Left hindlimb (tissue), 1 donor: ENCODE measurements at regions not wholly inside any gene's neighbourhood (a gene's known extent, or its start where the extent isn't known, plus 50 kb on each side); places are given as distances from the start of the nearest gene placed in this dataset.

ENCODE experiments used
- DNase-seq: peaks from one replicate; pipeline ENCODE4 v3.0.0-alpha.2; 2018

DNA sequence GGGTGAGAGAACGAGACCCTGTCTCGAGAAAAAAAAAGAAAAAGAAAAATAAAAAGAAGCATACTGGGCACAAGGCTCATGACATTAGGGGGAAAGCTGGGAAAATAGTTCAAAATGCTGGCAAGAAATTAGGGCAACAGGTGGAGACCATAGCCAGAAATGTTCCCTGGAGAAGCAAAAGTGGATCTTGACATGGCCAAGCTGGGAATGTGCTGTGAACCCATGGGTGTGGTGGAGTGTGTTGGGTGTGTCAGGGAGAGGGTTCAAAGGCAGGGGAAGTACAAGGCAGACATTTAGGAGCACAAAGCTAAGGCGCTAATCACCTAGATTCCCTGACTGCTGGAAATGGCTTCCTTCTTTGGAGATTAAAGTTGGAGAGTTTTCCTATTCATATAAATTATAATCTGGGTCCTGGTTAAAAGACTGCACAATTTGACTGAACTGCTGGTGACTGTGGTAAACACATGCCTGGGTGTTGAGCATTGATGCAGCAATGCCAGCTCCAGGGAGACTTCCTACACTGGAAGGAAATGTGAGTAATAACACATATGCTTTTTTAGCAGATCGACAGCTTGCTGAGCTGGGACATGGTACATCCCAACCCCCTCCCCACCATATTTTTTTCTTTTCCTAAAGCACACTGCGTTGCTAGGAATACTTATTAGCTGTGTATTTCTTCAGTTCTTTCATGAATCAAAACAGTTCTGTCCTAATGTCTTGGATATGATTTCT lies 70.1 kb upstream of the ARHGAP21 start:
- DNase-seq = no peak

DNA sequence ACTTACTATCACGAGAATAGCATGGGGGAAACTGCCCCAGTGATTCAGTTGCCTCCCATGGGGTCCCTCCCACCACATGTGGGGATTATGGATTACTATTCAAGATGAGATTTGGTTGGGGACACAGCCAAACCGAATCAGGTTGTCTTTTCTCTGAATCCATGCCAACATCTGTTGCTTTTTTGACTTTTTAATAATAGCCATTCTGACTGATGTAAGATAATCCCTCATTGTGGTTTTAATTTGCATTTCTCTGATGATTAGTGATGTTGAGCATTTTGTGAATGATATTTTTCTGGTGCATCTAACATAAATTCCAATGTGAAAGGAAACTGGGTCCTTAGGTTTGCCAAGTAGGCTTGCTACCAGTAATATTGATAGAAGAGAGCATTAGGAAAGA lies 69.0 kb upstream of the ARHGAP21 start:
- no peak for DNase-seq

DNA sequence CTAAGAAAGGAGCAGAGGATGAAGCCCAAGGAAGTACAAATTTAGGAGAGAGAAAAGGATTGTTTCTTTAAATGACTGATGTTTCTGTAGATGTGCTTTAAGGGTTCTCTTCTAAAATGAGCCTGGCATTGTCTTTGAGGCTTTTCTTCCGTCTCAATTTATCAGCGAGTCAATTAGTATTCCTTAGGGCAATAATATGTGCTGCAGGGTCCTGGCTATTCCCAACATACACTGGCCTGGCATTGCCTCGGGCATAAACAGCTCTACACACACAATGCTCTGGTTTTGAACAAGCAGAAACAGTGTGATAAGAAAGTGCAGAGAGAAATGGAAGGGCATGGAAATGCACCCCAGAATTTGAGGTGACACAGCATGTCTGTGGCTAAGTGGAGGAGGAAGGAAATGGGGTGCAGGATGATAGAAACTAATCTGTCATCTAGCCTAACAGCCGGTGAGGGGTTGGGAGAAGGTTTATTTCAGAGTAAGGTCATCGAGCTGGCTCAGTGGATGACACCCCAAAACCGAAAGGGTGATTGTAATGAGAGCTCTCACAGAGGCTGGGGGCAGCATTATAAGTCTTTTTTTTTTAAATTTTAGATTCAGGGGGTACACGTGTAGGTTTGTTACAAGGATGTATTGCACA lies 67.5 kb upstream of the ARHGAP21 start:
- no peak for DNase-seq

DNA sequence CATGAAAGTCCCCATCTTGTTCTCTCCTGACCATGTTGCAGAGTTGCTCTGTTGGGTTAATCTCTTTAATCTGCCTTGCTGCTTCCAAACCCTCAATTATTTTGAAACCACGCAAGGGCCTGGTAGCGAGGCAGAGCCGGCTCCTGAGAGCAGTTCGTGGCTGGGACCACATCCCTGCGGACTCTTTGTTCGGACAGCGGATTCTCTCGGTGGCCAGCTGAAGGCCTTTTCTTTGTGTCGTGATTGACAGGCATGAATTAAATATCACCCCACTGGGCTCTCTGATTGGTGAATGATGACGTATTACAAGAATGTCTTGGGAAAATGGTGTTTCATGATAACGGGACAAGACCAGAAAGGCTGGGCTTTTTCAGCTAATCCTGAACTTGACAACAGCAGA lies 66.9 kb upstream of the ARHGAP21 start:
- DNase-seq = peak; percentile 38

DNA sequence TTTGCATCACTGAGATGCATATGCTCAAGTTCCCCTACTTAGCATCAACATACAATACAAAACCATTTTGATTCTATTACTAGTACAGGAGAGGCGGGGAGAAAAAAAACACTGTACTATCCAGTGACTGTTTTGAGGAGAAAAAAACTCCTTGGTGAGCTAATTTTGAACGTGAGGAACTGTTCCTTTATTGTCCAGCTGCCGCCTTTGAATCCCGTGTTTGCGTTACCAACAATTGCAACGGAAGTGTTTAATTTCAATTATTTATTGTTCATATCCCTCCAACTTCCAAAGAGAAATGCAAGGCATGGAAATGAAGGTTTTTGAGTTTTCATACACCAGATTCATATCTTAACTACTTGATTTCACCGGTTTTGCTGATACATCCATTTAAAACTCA lies 66.4 kb upstream of the ARHGAP21 start:
- DNase-seq = no peak

DNA sequence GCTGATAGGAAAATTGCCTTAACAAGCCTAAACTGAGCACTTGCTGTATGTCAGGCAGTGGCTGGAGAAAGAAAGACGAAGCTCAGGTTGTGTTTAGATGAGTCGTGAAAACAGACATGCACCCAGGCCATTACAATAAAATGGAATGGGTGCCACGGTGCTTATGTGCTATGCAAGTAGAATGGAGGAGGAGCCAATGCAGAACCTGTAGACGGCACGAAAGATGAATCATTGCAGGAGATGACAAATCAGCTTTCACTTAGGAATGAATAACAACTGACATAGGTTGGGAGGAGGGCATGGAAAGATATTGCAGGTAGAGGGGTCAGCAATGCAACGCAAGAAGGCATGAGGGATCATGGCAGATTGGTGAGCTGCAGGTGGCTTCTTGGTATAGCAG lies 61.2 kb upstream of the ARHGAP21 start:
- DNase-seq = no peak

DNA sequence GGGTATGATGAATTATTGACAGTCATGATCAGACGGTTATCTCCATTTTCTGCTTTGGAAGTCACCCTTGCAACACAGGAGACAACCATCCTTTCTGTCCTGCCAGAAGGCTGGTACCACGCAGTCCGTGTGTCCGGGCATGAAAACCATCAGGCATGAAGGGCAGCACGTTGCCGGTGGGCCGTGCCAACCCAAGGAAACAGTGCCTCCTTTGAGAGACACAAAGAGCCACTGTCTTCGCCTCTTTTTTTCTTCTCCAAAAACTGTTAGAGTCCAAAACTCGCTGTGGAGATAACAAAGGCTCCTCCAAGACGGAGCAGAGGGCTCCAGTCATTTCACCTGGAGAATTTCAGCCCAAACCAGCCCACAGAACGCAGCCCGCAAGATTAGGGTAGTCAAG lies 60.4 kb upstream of the ARHGAP21 start:
- DNase-seq = peak; percentile 30

DNA sequence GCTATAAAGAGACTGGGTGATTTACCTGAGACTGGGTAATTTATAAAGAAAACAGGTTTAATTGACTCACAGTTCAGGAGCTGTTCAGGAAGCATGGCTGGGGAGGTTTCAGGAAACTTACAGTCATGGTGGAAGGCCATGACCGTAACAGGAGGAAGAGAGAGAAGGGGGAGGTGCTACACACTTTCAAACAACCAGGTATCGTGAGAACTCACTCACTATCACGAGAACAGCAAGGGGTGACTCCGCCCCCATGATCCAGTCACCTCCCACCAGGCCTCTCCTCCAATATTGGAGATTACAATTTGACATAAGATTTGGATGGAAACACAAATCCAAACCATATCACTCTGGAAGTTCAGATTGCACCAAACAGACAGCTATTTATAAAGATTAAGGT lies 59.8 kb upstream of the ARHGAP21 start:
- no peak for DNase-seq

DNA sequence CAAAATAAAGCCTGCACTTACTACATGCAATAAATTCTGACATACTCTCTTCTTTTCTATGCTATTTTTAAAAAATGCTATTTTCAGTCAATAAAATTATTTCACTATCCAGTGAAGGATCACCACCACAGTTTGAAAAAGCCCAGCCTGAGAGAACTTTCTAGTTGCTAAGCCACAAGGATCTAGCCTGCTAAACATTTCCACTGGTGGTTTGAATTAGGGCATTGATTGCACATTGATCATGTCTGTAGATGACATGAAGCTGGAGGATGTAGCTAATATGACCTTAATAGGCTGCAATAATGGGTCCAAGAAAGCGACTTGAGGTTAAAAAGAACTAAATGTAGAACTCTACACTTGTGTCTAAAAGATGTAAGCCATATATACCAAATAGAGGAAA lies 56.0 kb upstream of the ARHGAP21 start:
- DNase-seq = no peak

DNA sequence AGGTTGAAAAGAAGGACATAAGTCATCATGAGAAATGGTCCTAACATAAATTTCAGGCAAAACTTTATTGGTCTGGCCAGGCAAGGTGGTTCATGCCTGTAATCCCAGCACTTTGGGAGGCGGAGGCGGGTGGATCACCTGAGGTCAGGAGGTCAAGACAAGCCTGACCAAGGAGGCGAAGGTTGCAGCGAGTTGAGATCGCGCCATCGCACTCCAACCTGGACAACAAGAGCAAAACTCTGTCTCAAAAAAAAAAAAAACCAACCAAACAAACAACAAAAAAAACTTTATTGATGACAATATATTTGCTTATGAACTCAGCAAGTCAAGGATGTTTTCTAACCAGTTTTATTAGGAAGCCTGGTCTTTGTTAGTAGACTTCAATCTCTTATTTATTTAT lies 54.6 kb upstream of the ARHGAP21 start:
- DNase-seq = no peak

DNA sequence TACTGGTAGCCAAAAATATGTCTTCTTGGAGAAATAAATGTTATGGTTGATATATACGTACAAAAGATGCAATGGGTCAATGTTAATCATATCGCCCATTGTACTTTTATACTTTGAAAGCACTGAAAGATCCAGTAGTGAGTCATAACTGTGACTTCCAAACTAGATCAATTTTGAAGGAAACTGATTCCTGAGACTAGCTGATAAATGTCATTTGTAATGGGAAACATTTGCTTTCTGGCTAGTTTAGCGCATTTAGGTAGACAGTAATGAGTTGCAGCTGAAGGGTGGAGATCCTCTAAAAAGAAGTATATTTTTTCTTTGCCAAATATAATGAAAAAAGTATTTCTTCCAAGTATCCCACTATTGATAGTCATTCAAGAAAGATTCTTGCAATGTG lies 53.5 kb upstream of the ARHGAP21 start:
- DNase-seq = no peak

DNA sequence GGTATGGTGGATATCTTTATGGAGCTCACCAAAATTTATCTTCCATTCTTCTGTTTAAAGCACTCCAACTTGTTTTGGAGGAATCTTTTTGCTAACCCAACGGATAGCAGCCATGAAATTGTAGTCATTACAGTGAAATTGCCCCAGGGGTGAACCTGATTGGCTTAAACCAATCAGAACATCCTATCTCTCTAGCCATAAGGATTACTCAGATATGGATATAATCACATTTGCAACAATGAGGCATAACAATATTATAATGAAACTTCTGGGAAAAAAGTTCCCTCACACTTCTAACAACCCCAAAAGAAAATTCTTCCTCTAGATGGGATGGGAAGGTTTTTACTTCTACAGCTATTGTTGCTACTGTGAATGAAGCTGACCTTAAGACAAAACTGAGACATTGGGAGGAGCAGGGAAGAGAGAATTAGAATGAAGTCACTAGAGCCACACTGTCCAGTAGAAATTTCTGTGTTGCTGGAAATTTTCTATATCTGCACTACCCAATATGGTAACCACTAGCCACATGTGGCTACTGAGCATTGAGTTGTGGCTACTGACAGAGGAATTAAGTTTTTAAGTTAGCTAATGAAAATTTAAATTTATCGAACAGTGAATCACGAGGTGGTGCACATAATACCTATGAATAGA lies 50.4 kb upstream of the ARHGAP21 start:
- DNase-seq = no peak
